ENCODE measurements at regions not wholly inside any gene's neighbourhood (a gene's known extent, or its start where the extent isn't known, plus 50 kb on each side); places are given as distances from the start of the nearest gene placed in this dataset.
"Not testable (repeated sequence)": the region's sequence is repeated elsewhere in the genome, so short reads cannot be mapped to it uniquely, and the experiment has no call there.

DNA sequence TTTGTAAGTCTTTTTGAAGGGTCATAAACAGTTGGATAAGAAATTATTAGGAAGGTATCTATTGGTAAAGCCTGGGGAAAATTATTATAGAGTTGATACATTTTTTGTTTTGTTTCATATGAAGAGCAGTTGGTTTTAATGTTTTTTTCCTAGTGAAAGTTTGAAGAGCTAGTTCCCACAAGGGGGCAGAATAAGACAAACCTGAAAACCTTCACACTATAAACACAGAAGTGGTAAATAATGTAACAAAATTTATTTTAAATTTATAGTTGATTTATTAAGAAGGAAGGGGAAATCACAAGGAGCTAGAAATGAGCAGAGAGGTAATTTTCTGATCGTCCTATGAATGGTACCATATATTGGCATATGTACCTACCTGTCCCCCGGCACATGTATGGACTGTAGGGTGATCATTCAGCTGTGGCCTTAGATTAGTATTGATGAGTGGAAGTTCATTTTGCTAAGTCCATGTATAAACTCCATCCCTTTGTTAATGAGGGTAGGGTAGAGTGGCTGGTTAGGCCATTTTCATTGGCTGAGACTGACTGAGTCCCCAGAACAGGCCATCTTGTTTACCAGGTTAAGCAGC lies 116.3 kb downstream of the TANC2 start:
- no peak for DNase-seq

- DNase-seq: no peak
Observed at GRCh38 chr17:63082952-63083351, 116.9 kb downstream of the TANC2 start.

DNA sequence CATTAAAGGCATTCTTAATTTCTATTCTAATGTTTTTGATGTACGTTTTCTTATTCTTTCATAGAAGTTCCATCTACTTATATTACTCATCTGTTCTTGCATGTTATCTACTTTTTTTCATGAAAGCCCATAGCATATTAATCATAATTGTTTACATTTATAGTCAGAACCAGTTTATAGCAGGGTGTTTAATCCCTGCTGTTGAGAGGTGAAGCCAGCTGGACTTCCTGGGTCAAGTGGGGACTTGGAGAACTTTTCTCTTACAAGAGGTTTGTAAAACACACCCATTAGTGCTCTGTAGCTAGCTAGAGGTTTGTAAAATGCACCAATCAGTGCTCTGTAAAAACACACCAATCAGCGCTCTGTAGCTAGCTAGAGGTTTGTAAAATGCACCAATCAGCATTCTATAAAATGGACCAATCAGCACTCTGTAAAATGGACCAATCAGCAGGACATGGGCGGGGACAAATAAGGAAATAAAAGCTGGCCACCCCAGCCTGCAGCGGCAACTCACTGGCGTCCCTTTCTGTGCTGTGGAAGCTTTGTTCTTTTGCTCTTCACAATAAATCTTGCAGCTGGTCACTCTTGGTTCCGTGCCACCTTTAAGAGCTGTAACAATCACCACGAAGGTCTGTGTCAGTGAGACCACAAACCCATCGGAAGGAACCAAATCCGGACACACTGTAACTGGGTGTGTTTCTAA lies 120.6 kb downstream of the TANC2 start:
- DNase-seq: no peak

DNA sequence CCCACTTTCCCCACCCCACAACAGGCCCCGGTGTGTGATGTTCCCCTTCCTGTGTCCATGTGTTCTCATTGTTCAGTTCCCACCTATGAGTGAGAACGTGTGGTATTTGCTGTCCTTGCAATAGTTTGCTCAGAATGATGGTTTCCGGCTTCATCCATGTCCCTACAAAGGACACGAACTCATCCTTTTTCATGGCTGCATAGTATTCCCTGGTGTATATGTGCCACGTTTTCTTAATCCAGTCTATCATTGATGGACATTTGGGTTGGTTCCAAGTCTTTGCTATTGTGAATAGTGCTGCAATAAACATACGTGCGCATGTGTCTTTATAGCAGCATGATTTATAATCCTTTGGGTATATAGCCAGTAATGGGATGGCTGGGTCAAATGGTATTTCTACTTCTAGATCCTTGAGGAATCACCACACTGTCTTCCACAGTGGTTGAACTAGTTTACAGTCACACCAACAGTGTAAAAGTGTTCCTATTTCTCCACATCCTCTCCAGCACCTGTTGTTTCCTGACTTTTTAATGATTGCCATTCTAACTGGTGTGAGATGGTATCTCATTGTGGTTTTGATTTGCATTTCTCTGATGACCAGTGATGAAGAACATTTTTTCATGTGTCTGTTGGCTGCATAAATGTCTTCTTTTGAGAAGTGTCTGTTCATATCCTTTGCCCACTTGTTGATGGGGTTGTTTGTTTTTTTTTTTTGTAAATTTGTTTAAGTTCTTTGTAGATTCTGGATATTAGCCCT lies 124.5 kb downstream of the TANC2 start:
- DNase-seq: not testable (repeated sequence)

DNA sequence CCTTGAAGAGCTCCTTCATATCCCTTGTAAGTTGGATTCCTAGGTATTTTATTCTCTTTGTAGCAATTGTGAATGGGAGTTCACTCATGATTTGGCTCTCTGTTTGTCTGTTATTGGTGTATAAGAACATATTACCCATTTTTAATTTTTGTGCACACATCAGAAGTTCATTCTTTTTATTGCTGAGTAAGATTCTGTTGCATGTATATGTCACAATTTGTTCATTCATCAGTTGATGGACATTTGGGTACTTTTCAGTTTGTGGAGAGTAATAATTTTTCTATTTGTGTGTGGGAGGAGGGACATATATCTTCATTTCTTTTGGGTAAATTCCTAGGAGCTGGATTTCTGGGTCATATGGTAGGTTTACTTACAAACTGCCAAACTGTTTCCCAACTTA lies 125.9 kb downstream of the TANC2 start:
- not testable (repeated sequence) for DNase-seq

DNA sequence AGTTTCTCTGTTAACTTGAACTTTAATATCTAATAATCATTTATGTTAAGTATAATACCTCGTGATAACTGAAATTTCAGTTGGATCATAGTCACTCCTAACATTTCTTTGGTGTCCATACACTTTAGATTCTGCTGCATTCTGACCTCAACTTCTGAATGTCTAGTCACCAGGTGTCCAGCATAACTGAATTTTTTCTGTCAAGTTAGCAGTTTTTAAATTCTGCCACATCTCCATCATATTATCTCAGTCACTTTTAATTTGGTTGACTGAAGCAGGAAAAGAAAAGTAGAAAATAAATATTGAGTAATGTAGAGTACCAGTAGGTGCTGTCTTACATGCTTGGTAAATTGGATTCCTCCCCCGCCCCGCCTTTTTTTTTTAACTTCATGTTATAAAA lies 128.6 kb downstream of the TANC2 start:
- DNase-seq: no peak

- DNase-seq: no peak
Observed at GRCh38 chr17:63095459-63095858, 129.4 kb downstream of the TANC2 start.

GRCh38 chr17:63095879-63096278 lies 129.8 kb downstream of the TANC2 start:
- no peak for DNase-seq

- no peak for DNase-seq
Observed at GRCh38 chr17:63096426-63096825, 130.4 kb downstream of the TANC2 start.

DNA sequence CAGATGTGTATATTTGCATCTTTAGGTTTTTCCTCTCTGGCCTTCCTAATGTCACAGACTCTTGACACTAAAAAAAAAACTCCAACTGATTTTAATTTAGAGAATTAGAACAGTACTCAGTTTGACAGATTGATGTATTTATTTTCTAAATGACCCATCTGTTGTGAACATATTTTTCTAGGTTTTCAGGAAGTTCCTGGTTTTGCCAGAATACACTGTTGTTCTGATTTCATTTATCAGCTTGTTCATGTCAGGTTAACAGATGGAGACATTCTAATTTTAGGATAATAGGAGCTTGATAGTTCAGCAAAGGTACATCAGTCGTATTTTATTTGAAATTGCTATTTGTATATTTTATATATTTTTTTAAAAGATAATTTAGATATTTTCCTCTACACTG lies 133.4 kb downstream of the TANC2 start:
- DNase-seq: no peak

GRCh38 chr17:63102034-63102433 lies 136.0 kb downstream of the TANC2 start:
- no peak for DNase-seq

DNA sequence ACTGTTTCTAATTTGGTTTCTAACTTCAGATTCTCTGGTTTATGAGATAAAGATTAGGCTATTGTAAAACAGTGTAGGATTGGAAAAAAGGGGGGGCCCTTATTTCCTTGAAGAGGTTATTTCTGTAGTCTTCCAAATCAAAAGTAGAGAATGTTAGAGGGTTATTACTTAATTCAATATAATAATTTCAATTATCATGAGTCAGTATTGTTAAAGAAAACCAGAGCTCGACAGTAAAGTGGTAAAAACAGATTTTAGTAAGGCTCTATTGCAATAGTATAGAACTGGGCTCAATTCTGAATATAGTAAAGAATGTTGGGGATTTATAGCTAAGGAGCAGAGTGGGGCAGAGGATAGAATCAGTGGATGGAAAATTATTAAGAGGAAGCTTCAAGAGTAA lies 140.0 kb downstream of the TANC2 start:
- no peak for DNase-seq

GRCh38 chr17:63109661-63110060 lies 143.6 kb downstream of the TANC2 start:
- DNase-seq: no peak

DNA sequence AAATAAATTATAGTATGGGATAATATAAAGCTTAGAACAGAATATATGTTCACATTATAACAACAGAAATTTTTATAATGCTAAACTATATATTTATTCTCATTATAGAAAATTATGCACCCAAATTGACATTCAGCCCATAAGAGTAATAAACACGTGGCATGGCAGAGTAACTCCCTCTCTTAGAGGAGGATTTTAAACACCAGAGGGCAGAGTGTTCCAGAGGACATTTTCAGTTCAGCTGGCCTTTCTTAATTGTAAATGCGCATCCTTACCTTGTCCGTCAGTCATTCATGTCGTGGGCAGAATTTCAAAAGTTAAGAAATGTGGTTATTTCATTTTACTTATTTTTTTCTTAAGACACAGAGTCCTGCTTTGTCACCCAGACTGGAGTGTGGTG lies 147.1 kb downstream of the TANC2 start:
- no peak for DNase-seq

- no peak for DNase-seq
Observed at GRCh38 chr17:63116228-63116627, 150.2 kb downstream of the TANC2 start.

- no peak for DNase-seq
Observed at GRCh38 chr17:63116967-63117830, 151.2 kb downstream of the TANC2 start.

GRCh38 chr17:63120406-63120805 lies 154.4 kb downstream of the TANC2 start:
- no peak for DNase-seq

- no peak for DNase-seq
Observed at GRCh38 chr17:63124536-63124935, 158.5 kb downstream of the TANC2 start.

DNA sequence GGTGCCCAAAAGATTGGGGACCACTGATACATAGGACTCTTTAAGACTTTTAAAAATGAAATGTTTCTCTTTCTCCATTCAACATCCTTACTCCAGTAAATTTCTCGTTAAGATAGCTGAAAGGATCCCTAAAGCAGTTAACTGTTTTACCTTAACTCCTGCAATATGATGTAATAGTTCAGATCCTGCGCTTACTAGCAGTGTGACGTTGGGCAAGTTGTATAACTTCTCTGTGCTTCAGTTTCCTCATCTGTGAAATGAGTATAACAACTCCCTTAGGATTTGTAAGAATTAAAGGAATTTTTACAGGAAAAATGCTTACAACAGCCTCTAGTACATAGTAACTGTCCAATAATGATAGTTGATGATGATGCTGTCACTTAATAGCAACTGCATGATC lies 158.9 kb downstream of the TANC2 start:
- no peak for DNase-seq

DNA sequence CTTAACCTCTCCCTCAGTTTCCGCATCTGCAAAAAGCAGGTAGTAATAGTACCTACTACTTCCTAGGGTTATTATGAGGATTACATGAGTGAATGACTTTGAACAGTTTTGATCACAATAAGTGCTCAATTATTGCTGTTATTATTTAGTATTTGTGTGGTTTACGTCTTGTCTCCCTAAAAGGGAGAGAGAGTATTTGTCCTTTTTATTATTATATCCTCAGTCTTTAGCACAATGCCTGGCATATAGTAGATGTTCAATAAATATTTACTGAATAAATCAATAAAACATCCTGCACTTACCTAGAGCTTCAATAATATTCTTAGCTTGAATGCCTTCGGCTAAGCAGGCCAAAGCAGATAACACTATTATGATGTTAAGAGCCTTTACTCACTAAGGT lies 160.0 kb downstream of the TANC2 start:
- DNase-seq: no peak

DNA sequence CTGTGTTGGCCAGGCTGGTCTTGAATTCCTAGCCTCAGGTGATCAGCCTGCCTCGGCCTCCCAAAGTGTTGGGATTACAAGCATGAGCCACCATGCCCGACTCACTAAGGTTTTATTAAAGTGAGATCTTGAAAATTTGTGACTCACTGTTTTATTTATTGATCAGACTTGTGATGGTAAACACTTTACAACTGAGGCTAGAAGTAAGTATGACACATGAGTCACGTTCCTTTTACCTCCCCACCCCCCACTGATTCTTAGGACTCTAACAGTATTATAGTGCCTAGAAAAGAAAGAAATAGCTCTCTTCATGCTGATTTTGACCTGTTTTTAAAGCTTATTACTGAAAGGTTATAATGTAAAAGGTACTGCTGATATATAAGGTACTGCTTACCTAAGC lies 160.6 kb downstream of the TANC2 start:
- no peak for DNase-seq

DNA sequence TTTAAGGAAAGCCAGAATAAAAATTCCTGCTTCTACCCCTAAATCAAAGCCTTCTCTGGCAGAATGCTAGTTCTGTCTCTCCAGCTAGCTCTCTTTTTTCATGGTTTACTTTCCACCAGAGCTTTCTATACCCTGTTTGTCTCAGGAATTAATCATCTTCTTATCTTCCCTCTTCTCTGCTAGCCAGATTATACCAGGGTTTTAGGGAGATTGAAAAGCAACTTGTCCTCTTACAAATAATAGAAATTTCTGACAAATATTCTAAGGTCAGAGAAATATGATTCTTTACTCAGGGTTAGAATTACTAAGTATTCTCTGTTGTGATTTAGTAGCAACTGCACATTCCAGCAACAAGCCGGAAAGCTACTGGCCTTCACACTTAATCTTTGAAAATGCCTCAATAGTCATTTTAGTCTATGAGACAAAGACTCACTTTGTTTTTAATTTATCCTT lies 166.4 kb downstream of the TANC2 start:
- no peak for DNase-seq

- DNase-seq: no peak
Observed at GRCh38 chr17:63133491-63133890, 167.5 kb downstream of the TANC2 start.
